NAMALWA (cell line): ENCODE measurements at regions not wholly inside any gene's neighbourhood (a gene's known extent, or its start where the extent isn't known, plus 50 kb on each side); places are given as distances from the start of the nearest gene placed in this dataset.

ENCODE experiments used
- DNase-seq: peaks from one replicate; pipeline ENCODE4 v3.0.0-alpha.2; 2015; ENCODE audit warnings: low spot score

DNA sequence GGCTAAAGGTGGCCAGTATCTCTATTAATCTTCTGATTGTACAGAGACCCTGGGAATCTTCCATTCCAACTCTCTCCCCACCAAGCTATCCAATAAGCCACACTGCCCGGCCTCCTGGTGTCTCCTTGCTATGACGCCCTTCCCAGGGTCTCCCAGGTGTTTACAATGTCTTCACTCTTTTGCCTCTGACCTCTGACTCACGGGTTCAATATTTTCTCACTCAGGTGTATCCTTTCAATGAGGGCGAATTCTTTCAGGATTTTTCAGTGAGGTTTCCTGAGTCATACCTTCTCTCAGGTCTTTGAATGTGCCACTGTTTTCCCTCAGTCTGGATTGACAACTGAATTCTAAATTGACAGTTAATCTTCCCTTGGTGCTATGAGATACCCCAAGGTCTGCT lies 53.7 kb upstream of the IRX4 start:
- DNase-seq, result no peak

DNA sequence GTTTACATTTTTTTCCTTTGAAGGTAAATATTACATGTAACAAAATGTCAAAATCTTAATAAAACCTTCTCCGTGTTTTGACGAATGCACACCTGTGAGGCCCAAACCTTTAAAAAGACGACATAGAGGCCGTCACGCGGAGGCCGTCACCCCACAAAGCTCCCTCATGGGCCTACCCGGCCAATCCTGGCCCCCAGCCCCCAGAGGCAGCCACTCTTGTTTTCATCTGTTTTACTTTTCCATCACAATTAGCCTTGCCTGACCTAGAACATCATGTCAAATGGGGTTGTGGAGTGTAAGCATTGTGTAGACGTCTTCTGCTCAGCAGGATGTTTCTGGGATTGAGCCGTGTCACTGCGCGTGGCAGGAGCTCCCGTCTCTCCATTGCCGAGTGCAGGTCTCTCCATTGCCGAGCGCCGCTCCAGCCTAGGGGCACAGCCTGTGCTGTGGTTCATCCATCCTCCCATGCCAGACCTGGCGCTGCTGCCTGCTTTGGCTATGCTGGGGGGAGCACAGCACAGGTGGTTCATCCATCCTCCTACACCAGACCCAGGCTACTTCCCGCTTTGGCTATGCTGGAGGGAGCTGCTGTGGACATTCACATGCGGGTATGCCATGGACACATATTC lies 52.2 kb upstream of the IRX4 start:
- no peak for DNase-seq

DNA sequence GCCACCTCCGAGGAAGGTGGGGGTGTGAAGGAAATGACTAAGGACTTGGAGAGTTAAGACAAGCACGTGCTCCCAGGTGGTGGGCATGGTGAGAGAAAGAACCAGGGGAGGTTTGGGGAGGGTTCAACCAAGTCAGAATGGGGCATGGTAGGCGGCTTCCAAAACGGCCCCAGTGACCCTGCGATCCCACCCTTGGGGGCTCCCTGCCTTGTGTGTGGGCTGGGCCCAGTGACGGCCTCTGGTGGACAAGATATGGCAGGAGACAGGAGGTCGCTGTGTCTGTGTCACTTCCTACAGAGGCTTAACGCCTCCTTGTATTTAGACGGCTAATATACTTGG lies 51.3 kb upstream of the IRX4 start:
- DNase-seq, result no peak

DNA sequence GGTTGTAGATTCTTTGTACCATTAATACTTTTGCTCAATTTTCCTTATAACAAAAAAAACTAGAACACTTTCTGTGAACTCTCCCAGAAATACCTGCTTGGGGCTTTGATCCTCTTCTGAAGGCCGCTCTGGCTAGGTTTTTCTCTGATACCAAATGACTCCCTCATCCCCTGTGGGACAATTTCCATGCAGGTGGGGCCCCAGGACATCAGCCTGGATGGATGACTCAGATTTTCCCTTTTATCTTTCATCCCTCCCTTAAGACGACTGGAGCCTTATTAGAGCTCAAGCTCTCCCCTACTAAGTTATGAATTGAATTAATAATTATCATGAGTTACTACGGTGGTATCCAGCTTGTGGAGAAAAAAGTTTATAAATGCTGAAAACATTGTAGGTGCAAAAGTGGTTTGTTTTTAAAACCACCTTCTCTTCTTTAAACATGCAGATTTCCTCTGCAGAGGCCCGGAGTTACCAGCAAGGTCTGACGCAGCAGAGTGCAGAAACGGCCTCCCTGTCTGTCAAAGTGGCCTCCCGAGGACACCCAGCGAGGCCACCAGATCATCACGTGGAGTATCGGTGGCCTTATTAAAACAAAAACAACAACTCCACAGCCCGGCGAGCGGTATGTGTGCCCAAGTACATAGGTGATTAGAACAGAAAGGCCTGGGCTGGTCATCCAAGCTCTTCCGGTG lies 50.8 kb upstream of the IRX4 start:
- no peak for DNase-seq
